KG1 (cell line): ENCODE measurements at regions not wholly inside any gene's neighbourhood (a gene's known extent, or its start where the extent isn't known, plus 50 kb on each side); places are given as distances from the start of the nearest gene placed in this dataset.
A peak's percentile ranks its signal among the peaks of the same experiment; 100 is the strongest.
"Not testable (repeated sequence)": the region's sequence is repeated elsewhere in the genome, so short reads cannot be mapped to it uniquely, and the experiment has no call there.

Experiments
- DNase-seq: peaks from one replicate; lab custom pipeline; 2025; lab: John Stamatoyannopoulos, UW

DNA sequence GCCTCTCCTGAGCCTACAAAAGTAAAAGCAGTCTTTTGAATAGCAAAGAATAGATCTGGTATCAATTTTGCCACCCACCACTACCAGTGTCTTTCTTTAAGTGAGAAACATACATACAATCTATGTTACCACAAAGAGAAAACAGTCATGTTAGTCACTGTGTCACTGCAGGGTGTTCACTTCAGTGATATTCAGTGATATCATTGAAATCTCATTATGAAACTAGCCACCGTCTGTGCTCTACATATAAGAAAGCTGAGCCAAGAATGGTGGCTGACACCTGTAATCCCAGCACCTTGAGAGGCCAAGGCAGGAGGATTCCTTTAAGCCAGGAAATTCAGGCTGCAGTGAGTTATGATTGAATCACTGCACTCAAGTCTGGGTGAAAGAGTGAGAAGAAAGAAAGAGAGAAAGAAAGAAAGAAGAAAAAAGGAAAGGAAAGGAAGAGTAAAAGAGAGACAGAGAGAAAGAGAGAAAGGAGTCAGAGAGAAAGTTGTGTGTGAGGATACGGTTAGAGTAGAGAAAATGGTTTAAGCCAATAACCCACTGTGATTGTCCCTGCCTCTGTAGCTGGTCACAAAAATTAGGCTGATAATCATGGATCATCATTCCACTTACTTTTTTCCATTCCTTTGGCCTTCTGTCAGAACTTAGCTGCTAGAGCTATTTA lies 847.1 kb downstream of the FAM181B start:
- no peak for DNase-seq

DNA sequence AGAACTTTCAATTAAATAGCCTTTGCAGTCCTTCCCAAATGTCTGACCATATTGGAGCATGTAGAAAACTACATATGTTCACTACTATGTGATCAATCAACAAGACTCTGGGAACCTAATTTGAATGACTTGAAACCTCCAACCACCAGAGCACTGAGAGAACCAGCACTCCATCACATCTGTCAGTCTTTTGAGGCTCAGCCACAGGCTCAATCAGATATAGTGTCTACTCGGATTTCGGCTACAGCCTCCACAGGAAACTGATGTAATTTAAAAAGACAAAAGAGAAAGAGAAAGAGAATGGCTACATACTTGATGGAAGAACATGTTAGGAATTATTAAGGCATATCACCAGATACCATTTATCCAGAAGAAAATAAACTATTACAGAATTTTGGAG lies 859.0 kb downstream of the FAM181B start:
- no peak for DNase-seq

DNA sequence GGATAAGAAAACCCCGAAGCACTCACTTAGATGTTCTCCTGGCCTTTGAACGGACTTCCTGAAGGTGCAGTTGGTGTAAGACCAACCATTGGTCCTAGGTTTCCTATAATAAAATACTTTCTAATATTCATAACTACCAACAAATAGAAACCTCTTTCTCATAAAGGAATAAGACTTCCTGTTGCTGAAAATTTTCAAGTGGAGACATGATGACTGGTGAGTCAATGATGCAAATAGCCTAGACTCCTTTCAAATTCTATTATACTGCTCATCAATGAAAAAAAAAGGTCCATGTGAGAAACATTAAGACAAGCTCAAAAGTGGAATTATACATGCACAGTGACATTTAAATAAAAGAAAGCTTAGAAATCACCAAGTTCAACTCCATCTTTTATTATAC lies 862.8 kb downstream of the FAM181B start:
- DNase-seq = no peak

DNA sequence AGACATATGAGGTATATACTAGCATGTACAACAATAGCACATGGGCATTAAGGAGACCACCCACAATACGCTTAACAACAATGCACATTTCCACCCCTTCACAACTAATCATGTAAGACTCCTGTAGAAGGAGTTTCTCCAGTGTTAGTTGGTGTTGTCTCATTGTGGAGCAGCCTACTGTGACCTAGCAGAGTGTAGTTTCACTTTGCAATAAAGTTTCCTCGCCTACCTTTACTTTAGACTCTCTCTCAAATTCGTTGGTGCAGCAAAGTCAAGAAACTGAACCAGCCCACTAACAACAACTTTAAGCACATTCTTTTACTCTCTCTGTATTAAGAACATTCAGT lies 863.6 kb downstream of the FAM181B start:
- no peak for DNase-seq

DNA sequence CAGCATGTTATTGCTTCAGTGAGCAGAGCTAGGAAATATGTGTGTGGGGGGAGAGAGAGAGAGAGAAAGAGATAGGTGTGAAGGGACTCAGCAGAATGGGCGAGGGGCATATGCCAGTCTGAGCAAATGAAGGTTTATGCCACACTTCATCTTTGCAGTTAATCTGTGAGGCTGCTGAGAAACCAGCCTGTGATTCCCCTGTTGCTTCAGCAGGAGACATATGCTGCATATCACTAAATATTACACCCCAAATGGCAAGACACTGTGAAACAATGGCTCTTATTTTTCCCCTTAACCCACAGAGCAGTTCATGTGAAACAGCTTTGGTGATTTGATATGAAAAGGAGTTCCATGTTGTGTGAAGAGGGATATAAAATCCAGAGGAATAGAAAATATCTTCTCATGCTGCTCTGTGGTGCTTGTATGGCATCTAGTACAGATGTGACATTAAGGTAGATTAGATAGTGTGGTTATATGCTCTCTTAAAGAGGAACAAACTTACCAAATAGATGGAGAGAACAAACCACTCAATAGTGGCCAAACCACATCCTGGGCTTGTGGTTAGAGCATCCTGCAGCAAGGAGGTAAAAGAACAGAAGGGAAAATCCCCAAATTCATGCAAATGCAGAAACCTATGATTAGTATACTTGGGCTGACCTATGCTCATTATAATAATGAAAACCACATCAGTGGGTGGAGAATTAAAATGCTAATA lies 864.2 kb downstream of the FAM181B start:
- DNase-seq = peak; percentile 65

DNA sequence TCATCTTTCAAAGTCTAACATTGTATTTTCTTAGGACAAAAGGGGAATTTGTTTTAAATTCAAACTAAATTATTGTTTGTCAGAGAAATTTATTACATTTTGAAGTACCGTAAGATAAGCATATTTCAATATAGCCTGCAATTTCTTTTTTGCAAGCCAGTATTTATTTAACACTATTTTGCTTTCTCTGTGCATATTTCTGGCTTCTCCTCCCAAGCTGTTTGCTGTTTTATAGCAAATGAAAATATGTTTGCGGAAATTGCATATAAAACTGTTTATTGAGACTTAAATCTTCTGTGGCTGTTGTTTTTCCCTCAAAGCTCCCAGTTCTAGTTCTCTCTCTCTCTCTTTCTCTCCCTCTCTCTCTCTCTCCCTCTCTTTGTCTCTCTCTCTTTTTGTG lies 866.8 kb downstream of the FAM181B start:
- DNase-seq = no peak

DNA sequence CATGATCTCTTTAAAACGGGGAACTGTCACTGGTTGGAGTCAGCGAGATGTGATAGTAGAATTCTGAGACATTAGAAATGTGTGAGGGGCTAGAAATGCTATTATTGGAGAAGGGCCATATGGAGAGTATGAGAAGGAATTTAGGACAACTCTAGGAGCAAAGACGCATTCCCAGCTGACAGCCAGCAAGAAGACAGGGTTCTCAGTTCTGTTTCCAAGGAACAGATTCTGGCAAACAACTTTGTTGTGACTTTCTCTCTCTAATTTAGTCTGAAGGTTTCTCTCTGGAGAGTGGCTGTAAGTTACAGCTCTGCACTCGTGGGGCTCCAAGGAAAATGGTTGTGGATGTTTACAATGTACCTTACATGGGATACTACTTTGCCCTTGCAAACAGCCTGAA lies 876.3 kb downstream of the FAM181B start:
- no peak for DNase-seq

DNA sequence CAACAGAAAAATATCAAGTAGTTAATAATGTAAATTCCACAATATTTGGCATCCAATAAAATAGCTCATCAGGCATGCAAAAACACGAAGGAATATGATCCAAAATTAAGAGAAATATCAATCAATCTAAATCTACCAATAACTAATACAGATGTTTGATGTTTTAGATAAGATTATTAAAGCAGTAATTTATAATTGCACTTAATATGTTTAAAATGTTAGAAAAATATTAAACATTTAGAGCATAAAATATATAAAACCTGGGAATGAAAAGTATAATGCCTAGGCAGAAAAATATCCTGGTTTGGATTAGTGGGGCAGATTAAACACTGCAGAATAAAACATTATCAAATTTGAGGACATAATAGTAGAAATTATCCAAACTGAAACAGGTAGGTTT lies 879.9 kb downstream of the FAM181B start:
- no peak for DNase-seq

DNA sequence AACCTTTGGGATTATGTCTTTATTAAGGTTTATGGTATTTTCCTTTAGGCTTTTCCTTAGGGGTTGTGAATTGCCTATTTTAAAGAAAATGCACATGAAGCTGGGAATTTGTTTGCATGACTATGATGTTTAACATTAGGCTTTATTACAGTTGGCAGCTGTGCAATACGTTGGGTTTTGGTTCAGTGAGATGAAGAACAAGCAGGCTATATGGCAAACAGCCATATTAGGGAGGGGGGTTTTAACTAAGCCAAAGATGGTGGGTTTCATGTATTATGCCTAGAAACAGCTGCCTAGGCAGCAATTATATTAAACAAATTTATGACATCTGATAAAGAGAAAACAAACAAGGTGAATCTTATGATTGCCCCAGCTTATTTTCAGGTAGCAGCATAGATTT lies 880.8 kb downstream of the FAM181B start:
- no peak for DNase-seq

DNA sequence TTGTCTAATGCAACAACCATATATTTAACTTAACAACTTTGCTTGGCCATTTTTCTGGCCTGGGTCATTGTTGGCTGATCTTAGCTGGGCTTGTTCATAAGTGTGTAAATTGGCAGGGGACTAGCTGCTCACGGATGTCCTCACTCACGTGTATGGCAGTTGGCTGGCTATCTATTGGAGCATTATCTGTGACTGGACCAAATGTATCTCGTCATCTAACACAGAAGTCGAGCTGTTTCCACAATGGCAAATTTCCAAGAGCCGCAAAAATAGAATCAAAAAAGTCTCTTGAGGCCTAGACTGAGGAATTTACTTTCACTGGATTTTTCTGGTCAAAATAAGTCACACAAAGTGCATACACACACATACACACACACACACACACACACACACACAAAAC lies 893.3 kb downstream of the FAM181B start:
- DNase-seq = no peak

DNA sequence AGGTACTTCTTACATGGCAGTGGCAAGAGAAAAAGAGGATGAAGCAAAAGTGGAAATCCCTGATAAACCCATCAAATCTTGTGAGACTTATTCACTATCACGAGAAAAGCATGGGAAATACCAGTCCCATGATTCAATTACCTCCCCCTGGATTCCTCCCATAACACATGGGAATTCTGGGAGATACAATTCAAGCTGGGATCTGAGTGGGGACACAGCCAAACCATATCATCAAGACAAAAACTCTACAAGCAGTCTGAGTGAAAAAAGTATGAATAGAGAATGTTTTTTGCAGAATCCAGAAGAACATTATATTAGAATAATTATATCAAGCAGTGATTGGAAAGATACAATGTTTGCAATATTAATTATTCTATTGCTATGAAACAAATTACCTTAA lies 893.7 kb downstream of the FAM181B start:
- no peak for DNase-seq

DNA sequence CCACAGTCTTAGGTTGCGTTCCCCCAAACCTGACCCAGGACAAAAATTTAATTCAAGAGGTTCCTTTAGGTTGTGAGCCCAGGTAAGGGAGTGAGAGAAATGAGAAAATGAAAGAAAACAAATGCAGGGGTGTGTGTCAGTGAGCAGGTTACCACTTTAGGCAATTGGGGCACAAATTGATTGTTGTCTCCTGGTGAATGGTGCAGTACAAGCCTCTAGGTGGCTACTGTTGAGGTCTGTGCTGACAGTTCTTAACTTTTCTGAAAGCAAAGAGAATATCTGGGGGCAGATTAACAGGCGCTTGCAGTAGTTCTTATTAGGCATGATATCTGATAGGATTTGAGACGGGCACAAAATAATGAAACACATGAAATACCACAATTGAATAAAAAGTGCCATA lies 894.6 kb downstream of the FAM181B start:
- no peak for DNase-seq

DNA sequence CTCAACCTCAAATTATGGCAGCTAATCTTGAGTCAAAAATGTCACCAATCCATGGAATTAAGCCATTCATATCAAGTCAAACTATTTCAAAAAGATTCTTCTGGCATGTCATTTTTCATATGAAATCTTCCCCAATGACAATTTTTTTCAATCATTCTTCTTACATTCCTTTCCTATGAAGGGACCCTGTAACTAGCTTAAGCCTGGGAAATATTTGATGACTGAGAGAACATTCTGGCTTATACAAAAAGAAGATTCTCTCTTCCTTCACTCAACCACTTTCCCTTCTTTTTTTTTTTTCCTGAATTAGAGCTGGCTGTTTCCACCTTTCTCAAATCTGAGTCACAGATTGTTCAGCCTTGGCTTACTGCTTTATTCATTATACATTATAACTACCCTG lies 903.7 kb downstream of the FAM181B start:
- DNase-seq = no peak

DNA sequence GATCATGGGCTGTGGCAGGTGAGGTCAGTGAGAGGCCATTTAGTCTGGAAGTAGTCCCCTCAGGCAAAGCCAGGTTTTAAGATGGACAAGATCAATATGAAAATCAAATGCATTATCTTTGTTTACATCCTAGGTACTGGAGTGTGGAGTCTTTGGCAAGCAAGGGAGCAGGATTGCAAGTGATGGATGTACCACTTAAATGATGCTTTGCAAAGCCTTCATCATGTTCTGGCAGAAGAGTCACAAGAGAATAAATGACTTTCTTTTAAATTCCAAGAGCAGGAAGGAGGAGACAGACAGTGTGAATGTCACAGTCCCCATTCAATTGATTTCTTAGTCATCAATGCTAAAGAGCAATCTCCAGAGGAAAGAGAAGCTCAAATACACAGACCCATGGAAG lies 908.3 kb downstream of the FAM181B start:
- no peak for DNase-seq

DNA sequence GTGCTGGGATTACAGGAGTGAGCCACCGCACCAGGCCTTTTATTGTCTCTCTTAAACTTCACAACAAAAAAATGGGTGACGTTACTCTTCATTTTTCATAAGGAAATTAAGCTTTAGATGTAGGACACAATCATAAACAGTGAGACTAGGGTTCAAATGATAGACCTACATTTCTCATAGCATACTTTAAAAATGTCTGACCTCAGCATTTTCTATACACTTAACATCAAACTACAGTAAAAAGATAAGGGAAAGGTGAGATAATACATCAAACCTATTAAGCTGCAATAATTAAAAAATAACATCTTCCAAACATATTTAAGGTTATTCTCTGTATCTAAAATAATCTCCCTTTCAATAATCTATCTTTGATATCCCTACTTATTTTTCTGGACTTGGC lies 914.2 kb downstream of the FAM181B start:
- no peak for DNase-seq

DNA sequence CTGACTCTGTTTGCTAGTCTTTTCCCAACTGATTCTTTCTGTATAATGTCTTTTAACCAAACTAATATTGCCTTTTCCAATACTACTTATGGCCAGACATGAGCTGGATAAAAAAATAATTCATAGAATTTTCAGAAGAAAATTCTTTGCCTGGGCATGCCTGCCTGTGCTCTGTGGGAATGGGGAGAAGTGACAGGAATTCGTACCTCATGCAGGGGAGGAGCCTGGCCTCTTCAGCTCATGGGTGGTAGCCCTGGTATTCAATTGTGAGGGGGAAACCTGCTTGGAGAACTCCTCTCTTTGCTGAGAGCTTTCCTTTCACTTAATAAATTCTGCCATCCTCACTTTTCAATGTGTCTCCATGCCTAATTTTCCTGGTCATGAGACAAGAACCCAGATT lies 928.8 kb downstream of the FAM181B start:
- no peak for DNase-seq

DNA sequence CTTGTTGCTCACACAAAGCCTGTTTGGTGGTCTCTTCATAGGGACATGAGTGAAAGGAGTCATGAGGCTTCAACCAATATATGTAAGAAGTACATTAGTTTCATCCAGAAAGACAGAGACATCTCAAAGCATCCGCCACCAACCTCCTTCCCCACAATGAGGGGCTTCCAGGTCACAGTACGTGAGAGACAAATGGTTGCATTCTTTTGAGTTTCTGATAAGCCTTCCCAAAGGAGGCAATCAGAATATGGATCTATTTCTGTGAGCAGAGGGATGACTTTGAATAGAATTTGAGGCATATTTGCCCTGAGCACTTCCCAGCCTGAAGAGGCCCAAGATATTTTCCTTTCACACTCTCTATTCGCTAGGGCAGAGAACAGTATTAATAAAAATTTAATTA lies 931.1 kb downstream of the FAM181B start:
- no peak for DNase-seq

DNA sequence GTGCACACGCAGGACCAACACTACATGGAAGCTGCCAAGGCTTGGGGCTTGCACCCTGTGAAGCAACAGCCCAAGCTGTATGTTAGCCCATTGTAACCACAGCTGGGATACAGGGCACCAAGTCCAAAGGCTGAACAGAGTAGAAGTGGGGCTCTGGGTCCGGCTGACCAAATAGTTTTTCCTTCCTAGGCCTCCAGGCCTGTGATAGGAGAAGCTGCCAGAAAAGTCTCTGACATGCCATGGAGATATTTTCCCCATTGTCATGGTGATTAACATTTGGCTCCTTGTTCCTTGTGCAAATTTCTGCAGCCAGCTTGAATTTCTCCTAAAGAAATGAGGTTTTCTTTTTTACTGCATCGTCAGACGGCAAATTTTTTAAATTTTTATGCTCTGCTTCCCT lies 941.2 kb downstream of the FAM181B start:
- DNase-seq = no peak

DNA sequence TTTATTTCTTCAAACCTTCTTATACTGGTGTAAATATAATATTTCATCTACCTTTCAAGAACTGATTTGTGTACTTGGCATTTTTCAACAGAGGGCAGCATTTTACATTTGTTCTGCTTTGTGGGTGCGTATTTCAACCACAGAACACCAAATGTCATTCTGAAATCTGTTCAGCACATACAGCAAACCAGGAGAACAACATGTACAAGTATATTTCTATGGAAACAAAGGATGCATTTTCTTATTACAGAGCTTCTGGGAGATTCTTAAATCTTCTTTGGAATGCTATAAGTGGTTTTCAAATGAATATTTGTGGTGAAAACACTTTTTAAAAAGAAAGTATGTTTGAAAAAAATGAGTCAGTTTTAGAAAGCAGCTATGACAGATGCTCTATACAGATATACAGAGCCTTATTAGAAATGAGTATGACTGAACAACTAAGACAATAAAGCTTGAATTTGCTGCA lies 946.0 kb downstream of the FAM181B start:
- no peak for DNase-seq

DNA sequence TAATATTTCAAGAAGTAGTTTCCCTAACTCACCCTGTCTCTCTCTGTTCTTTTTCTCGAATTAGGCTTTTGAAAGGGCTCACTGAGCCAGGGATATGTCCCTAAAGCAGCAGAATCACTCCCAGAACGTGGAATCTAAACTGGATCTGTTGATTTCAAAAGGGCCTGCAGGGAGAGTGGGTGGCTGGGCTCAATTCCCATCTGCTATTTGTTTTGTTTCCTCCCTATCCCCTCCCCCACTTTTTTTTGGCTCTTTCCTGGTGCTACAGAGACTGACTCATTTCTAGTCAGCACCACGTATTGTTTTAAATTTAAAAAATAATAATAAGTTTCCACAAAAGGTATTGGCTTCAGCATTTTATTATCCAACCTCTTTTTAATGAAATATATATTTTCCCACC lies 961.5 kb downstream of the FAM181B start:
- no peak for DNase-seq

DNA sequence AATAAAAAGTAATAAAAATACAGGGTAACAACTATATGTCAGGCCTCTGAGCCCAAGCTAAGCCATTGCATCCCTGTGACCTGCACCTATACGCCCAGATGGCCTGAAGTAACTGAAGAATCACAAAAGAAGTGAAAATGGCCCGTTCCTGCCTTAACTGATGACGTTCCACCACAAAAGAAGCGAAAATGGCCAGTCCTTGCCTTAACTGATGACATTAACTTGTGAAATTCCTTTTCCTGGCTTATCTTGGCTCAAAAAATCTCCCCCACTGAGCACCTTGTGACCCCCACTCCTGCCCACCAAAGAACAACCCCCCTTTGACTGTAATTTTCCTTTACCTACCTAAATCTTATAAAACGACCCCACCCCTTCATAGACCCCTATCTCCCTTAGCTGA lies 963.8 kb downstream of the FAM181B start:
- DNase-seq = not testable (repeated sequence)

DNA sequence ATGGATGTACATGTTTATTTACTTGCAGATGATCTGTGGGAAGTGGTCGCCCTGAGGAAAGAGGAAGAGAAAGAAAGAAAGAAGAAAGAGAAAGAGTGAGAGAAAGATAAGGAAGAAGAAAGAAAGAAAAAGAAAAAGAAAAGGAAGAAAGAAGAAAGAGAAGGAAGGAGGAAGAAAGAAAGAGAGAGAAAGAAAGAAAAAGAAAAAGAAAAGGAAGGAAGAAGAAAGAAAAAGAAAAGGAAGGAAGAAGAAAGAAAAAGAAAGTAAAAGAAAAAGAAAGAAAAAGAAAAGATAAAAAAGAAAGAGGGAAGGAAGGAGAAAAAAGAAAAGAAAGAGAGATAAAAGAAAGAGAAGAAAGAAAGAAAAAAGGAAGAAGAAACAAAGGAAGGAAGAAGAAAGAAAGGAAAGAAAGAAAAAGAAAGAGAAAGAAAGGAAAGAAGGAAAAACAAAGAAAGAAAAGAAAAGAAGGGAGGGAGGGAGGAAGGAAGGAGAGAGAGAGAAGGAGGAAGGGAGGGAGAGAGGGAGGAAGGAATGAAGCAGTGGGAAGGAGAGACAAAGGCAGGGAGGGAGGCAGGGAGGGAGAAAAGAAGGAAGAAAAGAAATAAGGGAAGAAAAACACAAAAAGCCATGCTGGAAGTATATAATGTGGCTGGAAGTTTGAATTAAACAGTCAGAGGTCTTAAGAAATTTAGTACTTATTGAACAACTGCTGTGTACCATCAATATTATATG lies 976.6 kb downstream of the FAM181B start:
- DNase-seq = no peak

DNA sequence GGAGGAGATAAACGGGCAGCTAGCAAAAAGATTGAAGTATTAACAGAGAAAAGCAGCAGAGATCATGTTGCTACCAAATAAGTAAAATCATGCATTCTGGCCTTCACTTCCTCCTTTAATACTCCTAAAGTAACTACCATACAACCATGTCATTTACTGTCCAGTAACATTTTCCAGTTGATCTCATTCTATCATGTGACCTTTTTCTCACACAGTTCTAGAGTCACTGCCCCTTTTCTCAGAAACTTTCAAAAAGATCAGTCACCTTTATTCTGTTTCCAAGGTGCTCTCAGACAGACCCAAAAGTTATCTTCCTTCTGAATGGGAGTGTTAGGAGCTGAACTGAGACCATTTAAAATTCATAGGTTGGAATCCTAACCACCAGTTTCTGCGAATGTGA lies 984.4 kb downstream of the FAM181B start:
- DNase-seq = no peak
